HG03354 (cell line): ENCODE measurements at regions not wholly inside any gene's neighbourhood (a gene's known extent, or its start where the extent isn't known, plus 50 kb on each side); places are given as distances from the start of the nearest gene placed in this dataset.
"Not testable (repeated sequence)": the region's sequence is repeated elsewhere in the genome, so short reads cannot be mapped to it uniquely, and the experiment has no call there.

Experiments
- ATAC-seq: cut with Tn5 transposase; IDR thresholded peaks from one replicate; pipeline ENCODE4 v1.9.1; 2021; ENCODE audit warnings: mild to moderate bottlenecking; ENCODE audit not compliant: unreplicated experiment, poor library complexity, severe bottlenecking

GRCh38 chrX:10469-11458, 270.4 kb upstream of the PLCXD1 start:
- ATAC-seq: not testable (repeated sequence)

GRCh38 chrX:13821-14443, 267.2 kb upstream of the PLCXD1 start:
- ATAC-seq: not testable (repeated sequence)

GRCh38 chrX:14452-14851, 266.7 kb upstream of the PLCXD1 start:
- not testable (repeated sequence) for ATAC-seq

GRCh38 chrX:18768-19454, 262.3 kb upstream of the PLCXD1 start:
- ATAC-seq: peak; percentile 94

- not testable (repeated sequence) for ATAC-seq
Observed at GRCh38 chrX:19455-19827, 261.7 kb upstream of the PLCXD1 start.

- ATAC-seq: no peak
Observed at GRCh38 chrX:19912-20571, 261.1 kb upstream of the PLCXD1 start.

- not testable (repeated sequence) for ATAC-seq
Observed at GRCh38 chrX:24139-24538, 257.0 kb upstream of the PLCXD1 start.
